Uterus (tissue), 2 donors: ENCODE measurements at regions not wholly inside any gene's neighbourhood (a gene's known extent, or its start where the extent isn't known, plus 50 kb on each side); places are given as distances from the start of the nearest gene placed in this dataset.

Source experiments
- CTCF ChIP-seq, 4 experiments: fragments of 200-600 bp in 2 of 4; fragments of 450-650 bp in 2 of 4; sonication (generic) in 2 of 4; IDR thresholded peaks; one replicate each; pipeline ENCODE4 v1.5.1; 2016 to 2019; ENCODE audit warnings: antibody characterized with exemption in 4 of 4, mild to moderate bottlenecking in 2 of 4, moderate library complexity in 1 of 4
- POLR2A ChIP-seq, 2 donors: fragments of 450-650 bp; IDR thresholded peaks; one replicate each; pipeline ENCODE4 v1.6.1; 2016; ENCODE audit warnings: antibody characterized with exemption in 2 of 2, mild to moderate bottlenecking in 1 of 2, moderate library complexity in 1 of 2

GRCh38 chr22:47777426-47777825, 1015.0 kb downstream of the TBC1D22A start:
- TF ChIP-seq CTCF (IDR thresholded peaks at IDR 0.05) = no peak
- no peak for TF ChIP-seq POLR2A (IDR thresholded peaks at IDR 0.05)
